ENCODE measurements at regions not wholly inside any gene's neighbourhood (a gene's known extent, or its start where the extent isn't known, plus 50 kb on each side); places are given as distances from the start of the nearest gene placed in this dataset.

DNA sequence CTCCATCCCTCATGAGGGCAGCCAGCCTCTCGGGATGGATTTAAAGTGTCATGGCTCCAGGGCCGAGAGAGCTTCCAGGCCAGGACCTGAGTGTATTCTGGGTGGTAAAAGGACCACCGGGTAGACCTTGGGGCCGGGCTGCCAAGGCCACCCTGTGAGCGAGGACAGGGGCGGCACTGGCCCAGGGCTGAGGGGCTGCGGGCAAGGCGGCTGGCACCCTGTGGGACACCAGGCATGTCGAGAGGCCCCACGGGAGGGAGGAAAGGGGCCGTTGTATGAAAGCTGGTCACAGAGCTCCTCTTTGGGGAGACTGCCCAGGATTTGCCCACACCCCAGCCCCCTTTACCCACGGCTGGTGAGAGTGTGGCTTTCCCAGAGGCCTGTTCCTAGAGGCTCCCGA lies 92.3 kb upstream of the RTL6 start:
- DNase-seq = no peak

DNA sequence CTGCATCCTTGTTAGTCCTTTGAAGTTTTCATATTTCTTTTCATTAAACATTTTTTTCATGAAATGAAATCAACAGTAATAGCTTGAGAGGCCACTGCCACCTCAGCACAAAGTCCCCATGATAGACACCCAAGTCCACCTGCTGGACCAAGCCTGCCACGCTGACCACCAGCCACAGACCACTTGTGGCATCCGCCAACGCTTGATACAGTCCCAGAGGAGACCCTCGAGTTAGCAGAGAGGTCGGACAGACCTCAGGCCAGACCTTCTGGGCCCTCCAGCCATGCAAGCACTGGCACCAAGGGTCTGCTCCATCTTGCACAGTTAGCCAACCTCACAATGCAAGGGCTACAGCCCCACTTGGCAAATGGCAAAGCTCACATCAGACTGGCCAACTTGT lies 91.8 kb upstream of the RTL6 start:
- no peak for DNase-seq

DNA sequence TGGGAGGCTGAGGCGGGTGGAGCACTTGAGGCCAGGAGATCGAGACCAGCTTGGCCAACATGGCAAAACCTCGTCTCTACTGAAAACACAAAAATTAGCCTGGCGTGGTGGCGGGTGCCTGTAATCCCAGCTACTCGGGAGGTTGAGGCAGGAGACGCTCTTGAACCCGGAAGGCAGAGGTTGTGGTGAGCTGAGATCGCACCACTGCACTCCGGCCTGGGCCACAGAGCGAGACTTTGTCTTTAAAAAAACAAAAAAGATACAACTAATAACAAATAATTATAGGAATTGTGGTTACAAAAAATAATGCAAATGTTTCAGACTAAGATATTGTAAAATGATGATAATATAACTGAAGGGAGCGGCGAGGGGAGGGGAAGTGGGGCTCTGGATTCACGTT lies 90.3 kb upstream of the RTL6 start:
- DNase-seq = no peak

DNA sequence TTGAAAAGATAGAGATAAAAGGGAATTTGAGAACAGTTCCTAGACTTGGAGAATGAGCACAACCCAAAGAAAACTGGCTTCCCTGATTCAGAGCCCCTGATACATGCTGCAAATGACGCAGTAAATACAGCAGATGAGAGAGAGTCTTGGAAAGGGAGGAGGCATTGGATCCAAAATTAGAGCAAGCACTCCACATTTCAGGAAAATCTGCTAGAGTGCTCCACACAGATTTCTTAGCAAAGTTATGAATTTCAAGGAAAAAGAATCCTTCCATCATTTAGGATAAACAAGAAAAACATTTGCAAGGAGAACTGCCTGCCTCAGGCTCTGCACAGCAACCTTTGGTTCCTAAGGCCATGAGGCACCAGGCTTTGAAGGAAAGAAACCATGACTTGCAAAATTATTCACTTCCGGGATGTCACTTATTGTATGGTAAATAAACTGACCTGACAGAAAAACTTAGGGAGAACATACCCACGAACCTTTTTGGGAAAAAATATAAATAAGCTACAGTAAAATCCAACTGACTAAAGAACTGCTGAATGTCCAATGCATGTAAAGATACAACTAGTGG lies 89.8 kb upstream of the RTL6 start:
- no peak for DNase-seq

DNA sequence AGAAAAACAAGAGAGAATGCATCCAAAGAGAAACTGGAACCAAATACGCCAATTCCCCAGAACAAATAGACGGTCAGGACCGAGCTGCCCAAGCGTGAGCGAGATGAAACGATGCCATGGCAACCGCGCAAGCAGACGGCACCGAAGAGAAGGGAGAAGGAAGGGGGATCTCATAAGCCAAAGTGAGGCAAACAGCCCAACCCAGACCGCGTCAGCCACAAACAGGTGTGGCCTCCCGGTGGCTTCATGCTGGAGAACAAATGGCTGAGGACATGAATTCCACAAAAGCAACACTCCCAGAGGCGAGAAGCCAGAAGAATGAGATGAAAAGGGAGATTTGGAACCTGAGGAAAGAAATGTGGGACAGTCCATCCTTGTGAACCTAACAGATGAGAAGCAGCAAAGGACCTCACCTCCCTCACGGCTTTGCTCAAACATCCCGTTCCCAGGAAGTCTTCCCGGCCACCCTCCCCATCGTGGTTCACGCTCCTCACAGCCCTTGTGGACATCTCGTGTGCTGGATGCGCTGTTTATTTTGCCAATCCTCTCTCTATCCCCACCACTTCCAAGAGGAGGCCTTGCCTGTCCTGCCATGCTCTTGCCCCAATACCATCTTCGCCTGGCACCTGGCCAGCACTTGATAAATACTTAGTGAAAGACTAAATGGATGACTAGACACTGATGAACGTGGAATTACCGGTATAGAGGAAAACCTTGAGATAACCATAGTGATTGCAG lies 89.1 kb upstream of the RTL6 start:
- no peak for DNase-seq

DNA sequence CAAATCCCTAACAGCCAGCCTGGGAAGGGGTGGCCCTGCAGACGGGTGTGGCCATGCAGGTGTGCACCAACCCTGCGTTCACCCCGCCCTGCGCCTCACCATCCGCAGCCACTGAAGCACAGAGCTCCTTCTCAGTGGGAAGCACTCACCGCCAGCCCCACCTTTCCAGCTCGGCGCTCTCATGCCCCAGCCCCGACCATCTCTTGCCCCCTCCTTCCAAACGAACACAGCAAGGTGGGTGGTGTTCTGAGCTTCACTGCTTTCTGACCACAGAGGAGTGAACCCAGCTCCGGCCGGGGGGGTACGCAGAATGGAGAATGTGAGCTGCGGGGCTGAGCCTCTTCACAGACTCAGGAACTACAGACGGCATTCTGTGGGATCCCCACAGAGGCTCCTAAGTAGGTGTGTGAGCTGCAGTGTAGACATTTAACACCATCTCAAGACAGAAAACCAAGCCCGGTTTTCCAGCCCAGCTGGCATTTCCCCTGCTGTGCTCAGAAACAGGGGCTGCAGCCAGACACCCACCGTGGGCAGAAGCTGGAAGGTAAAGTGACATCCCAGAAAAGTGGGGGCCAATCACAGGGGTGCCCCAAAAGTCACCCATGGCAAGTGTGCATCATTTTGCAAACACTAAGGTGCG lies 88.4 kb upstream of the RTL6 start:
- DNase-seq = no peak

DNA sequence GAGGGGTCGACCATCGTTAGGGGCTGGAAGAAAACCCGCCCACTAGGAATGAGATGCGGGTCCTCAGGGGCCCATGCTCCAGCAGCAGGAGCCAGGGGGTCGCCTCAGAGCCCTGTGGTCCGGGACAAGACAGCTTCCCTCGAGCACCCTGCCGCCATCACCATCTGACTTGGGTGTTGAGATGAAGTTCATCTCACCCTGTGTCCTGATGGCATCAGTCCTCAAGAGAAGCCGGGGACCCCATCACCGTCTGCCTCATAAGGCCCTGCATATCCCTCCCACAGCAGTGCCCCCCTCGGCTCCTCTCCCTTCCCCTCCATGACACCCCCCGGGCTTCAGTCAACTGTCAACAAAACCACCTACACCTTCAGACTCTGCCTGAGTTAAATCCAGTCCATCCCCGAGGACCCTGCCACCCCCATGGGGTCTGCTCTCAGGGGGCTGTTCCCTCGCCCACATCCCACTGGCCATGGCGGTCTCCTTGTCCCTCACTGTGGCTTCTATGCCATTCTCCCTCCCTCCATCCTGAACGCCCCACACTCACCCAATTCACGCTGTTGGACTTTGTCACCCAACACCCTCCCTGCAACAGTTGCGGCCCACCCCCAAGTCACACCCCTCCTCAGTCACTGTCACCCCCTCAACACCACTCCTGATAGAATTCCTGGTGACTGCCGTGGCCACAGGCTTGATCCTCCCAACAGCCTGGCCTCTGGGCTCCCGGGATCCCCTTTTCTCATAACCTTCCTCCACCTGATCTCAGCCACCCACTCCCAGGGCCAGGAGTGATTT lies 87.7 kb upstream of the RTL6 start:
- DNase-seq = no peak

DNA sequence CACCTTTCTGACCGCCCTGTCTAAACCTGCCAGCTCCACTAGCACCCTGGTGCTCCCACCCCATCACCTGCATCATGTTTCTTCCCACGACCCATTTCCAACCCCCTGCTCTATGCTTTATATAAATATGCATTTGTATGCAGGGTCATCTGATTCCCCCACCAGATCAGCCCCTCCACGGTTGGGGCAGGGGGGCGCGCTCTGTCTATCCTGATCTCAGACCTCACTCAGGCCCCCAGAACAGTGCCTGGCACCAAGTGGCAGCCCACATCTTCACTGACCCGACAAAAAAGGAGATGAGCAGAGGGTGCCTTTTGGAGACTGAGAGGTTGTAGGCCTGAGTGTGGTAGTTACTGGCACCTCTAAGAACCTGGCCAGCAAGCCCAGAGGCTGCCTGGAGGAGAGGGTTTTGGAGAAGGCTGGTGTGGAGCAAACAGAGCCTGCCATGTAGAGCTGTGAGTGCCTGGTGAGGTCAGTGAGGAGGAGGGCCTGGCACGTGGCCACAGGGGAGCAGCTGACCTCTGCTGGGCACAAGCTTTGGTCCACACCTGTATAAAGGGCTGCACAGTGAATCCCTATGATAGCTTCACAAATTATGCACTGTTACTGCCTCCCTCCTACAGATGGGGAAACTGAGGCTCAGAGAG lies 86.3 kb upstream of the RTL6 start:
- DNase-seq = no peak

DNA sequence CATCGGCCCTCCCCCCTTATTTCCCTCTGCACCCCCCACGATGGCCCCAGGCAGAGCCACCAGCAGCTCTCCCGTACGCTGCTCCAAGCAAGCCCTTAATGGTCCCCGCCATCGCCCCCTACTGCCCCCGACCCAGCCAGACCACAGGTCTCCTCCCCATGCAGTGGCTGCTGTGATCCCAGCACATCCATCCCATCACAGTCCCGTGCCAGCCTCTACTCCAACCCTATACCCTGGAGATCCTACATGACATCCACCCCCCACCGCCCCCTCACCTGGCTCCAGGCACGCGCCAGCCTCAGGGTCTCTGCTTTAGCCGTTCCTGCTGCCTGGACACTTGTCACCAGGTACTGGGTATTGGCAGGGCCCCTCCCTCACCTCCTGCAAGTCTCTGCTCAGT lies 85.8 kb upstream of the RTL6 start:
- DNase-seq = no peak

DNA sequence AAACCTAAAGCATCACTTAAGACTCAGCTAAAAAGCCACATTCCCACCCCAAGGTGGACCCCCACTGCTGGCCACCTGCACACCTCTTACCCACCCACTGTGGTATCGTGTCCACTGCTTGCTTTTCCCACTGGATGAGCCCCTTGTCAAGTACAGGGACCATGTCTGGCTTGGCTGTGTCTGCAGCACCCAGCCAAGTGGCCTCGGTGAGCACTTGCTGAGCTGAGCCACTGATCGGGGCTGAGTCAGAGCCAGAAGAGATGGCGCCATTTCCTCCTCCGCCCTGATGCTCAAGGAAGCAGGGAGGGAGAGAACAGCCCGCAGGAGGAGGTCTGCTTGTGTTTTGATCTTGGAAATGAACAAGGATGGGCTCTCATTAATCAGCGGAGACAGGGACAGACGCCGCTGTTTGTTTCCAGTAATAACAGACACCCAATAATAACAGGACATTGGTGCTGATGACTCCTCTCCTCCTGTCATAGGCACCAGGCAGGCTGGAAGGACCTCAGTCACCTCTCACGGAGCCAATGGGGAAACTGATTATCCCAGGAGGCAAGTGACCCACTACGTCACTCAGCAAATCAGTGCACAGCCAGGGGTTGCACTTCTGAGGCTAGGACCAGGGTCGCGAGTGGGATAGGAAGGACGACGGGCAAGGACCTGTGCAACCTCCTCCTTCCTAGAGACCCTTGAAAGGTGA lies 85.2 kb upstream of the RTL6 start:
- peak; percentile 2 for DNase-seq

DNA sequence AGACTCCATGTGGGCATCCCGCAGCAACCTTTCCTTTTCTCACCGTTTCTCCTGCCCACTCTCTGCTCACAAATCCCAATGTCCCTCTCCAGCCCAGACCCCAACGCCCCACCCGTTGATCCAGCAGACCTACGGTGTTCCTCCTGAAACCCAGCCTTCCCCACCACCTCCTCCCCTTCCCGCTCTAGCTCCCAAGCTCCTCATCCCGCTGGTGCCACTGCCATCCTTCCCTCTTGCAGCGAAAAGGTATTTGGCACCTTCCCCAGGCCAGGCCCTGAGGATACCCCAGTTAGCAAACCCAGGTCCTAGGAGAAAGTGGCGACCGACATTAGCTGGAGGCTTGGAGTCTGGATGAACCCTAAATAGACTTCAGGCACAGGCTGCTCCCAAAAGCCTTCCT lies 84.0 kb upstream of the RTL6 start:
- no peak for DNase-seq

DNA sequence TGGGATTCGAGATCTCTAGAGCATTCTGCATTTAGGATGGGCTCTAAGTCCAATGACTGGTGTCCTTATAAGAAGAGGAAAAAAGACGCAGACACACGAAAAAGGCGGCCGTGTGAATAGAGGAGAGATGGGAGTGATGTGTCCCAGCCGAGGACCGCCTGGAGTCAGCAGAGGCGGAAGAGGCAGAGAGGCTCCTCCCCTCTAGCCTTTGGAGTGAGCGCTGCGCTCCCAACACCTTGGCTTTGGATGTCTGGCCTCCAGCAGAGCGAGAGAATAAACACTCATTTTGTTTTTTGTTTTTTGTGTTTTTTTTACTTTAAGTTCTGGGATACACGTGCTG lies 83.0 kb upstream of the RTL6 start:
- DNase-seq = no peak

DNA sequence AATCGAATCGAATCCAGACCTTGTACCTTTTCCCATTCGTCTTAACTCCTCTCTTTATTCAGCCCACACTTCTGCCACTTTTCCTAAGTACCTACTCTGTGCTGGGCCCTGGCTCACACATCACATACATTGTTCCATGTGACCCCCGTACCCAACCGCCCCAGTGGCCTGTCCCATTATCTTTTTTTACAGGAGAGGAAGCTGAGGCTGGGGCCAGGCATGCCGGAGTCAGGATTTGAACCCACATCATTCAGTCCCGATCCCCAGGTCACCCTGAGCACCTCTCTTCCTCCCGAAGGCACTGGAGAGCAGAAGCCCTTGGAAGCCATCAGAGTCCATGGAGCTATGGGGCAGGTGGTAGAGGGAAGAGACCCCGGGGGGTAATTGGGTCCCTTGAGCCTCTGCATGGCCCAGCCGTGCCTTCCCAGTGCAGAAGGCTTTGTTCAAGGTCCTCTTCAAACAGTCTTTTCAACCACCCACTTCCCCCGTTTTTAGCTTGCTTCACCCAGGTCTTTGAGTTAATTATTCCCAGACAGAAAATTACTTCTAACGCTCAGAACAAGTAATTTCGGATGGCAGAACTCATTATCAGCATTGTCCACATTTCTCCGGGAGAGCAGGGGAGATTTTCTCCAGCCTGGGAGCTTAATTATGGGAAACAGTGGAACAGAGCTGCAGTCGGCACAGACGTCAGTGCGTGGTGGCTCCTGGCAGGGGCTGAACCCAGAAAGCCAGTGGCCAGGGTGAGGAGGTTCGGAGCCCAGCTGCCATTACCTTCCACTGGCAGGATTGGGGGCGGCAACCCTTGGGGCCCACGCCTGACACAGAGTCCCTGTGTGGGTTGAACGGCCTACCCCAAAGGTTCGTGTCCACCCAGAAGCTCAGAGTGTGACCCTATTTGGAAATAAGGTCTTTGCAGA lies 82.4 kb upstream of the RTL6 start:
- DNase-seq = no peak

DNA sequence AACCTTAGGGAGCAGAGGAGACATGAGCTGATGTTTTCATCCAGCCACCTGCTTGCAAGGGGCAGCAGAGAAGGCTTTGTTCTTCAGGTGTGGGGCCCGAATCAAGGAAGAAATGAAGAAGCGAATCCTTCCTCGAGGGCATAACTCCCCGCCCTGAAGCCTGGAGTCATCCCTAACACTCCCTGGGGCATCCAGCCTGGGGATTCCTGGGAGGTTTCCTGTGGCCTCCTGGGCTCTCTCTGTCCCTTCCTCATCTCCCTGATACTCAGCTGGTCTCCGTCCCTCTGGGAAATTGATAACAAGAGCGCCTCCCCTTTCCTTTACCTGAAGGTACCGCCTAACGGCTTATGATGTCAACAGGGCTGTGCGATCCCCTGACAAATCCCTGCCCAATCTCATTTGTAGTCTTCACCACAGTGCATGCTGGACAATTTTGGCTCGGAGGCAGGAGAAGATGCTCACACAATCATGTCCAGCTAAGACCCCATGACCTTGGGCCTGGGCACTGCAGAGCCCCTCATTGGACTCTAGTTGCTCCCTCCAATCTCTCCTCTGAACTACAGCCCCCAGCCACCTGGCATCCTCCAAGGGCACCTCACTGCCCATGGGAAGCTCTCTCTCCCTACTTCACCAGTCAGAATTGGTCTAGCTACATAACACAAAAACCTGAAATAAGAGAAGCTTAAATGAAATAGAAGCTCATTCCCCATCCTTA lies 80.6 kb upstream of the RTL6 start:
- no peak for DNase-seq

DNA sequence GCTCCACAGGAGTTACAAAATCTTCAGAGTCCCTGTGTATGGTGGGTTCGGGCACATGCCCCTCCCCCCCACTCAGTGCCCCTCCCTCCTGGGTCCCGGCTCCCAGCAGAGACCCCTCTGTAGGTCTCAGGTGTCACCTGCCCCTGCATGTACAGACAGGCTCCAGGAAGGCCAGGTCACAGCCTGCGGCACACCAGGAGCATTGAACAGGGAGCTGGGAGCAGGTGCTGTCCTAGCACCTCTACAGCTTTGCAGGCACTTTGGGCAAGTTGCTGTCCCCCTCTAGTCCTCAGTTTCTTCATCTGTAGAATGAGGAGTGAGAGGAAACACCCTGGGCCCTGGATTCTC lies 80.1 kb upstream of the RTL6 start:
- DNase-seq = no peak

DNA sequence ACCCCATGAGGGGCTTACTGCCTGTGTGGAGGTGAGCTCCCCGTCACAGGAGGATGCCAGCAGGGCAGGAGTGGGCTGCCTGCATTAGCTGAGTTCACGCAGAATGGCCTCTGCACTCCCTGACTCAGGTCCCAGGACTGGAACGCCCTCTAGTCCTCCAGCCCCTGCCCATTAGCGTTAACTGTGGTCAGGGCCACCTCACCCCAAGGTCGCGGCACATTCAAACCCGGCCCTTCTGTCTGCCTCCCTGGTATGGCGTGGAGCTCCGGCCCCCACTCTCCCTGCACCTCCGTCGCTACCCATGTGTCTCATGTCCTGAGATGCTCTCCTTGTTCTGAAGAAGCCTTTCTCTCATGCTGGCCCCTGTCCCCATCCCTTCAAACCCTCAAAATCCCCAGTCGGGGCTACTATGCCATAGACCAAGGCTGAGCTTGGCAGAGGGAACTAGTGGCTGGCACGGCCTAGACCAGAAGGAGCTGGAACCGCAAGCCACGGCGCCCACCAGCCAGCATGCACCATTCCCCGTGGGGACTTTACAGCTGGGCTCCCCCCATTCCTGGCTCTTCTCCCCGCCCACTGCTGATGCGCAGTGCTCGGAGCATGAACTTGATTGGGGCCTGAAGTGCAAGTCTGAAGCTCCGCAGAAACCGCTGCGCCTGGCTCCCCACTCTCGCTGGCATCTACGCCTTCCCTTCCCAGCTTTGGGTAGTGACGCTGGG lies 79.5 kb upstream of the RTL6 start:
- DNase-seq = no peak

DNA sequence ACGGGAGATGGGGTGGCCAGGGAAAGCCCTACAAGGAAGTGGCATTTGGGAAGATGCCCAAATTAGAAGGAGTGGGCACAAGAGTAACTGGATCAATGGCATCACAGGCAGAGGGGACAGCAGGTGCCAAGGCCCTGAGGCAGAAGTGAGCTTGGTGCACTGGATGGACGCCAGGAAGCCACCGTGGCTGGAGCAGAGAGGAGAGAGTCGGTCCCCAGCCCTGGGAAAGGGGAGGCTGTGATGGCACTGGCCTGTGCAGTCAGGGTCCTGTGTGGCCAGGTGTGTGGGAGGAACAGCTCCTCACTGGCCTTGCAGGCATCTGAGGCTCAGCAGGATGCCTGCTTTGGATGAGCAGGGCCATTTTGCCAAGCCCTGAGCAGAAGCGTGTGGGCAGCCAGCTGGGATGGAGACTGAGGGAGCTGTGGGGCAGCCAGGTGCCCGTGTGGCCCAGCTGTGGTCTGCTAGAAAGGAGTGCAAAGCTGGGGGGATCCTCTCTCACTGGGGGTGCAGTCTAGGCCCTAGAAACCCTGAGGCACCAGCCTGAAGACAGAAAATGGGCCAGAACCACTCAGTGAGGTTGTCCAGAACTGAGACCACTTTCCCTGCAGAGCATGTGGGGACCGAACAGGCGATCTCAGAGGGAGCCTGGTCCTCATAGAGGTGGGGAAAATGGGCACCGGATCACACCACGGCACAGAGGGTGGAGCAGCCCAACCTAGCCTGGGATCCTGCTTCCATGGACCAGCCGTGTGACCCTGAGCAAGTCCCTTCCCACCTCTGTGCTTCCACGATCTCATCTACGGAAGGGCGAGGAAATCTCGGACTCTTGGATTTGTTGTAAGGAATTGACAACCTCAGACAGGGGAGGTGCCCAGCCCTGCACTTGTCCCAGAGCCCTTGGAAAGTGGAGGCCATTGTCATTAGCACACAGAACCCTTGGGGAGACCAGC lies 78.6 kb upstream of the RTL6 start:
- no peak for DNase-seq

DNA sequence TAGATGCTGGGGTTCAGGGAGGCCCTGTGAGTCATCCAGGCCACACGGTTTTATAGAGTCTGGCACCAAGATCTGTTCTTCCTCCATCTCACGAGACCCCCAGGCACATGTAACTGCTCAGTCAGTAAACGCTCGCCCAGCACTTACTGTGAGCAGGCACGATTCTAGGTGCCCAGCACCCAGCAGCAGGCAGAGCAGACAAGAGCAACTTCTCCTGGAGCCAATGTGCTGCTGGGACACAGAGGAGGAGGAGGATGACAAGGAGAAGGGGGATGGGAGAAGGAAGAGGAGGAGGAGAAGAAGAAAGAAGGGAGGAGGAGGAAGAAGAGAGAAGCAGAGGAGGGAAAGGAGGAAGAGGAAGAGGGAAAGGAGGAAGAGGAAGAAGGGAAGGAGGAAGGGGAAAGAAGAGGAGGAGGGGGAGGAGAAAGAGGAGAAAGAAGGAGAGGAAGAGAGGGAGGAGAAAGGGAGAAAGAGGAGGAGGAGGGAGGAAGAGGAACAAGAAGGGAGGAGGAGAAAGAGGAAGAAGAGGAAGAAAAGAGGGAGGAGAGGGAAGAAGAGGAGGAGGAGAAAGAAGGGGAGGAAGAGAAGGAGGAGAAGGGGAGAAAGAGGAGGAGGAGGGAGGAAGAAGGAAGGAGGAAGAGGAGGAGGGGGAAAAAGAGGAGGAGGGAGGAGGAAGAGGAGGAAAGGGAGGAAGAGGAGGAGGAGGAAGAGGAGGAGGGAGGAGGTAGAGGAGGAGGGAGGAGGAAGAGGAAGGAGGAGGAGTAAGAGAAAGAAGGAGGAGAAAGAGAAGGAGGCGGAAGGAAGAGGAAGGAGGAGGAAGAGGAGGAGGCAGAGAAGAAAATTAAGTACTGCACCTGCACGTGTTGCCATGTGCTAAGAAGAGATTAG lies 77.6 kb upstream of the RTL6 start:
- no peak for DNase-seq
